ENCODE measurements at regions not wholly inside any gene's neighbourhood (a gene's known extent, or its start where the extent isn't known, plus 50 kb on each side); places are given as distances from the start of the nearest gene placed in this dataset.

DNA sequence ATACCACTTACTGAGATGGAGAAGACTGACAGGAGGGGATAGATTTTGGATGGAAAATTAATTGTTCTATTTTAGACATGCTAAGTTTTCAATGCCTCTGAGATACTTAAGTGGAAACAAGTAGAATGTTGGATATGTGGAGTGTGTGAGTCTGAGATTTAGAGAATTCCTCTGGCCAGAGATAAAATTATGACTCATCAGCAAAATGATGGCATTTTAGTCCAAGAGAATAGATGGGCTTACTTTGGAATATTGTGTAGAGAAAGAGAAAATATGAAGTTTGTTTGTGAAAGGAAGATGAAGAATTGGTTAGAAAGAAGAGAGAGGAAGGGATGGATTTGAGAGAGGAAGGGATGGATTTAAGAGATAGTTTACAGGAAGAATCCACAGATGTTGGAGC lies 108.6 kb upstream of the PPP1R2C start:
- TF ChIP-seq, protein P1, sequence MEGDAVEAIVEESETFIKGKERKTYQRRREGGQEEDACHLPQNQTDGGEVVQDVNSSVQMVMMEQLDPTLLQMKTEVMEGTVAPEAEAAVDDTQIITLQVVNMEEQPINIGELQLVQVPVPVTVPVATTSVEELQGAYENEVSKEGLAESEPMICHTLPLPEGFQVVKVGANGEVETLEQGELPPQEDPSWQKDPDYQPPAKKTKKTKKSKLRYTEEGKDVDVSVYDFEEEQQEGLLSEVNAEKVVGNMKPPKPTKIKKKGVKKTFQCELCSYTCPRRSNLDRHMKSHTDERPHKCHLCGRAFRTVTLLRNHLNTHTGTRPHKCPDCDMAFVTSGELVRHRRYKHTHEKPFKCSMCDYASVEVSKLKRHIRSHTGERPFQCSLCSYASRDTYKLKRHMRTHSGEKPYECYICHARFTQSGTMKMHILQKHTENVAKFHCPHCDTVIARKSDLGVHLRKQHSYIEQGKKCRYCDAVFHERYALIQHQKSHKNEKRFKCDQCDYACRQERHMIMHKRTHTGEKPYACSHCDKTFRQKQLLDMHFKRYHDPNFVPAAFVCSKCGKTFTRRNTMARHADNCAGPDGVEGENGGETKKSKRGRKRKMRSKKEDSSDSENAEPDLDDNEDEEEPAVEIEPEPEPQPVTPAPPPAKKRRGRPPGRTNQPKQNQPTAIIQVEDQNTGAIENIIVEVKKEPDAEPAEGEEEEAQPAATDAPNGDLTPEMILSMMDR (IDR thresholded peaks at IDR 0.05), result no peak
- no peak for TF ChIP-seq POLR2A (IDR thresholded peaks at IDR 0.05)
